Thoracic aorta (tissue), 2 donors: ENCODE measurements at regions not wholly inside any gene's neighbourhood (a gene's known extent, or its start where the extent isn't known, plus 50 kb on each side); places are given as distances from the start of the nearest gene placed in this dataset.

ENCODE experiments used
- ATAC-seq: fragments of 150-250 bp; one replicate; pipeline ENCODE4 v1.8.0; 2017; ENCODE audit warnings: low read depth; ENCODE audit not compliant: insufficient number of reproducible peaks, low FRiP score
- DNase-seq: peaks from one replicate; pipeline ENCODE4 v3.0.0-alpha.2; 2020; ENCODE audit warnings: low spot score
- H3K27ac ChIP-seq, 2 donors: fragments of 200-600 bp; sonication (generic); 1 replicate in 1 of 2; 2 replicates in 1 of 2; pipeline ENCODE4 v1.5.1; 2016; ENCODE audit warnings: mild to moderate bottlenecking in 2 of 2, moderate library complexity in 2 of 2
- H3K27me3 ChIP-seq: fragments of 200-600 bp; sonication (generic); replicated peaks from 2 replicates; pipeline ENCODE4 v1.6.0; 2016; ENCODE audit warnings: mild to moderate bottlenecking; ENCODE audit not compliant: insufficient read depth
- H3K36me3 ChIP-seq: fragments of 200-600 bp; sonication (generic); one replicate; pipeline ENCODE4 v1.5.1; 2016
- H3K4me1 ChIP-seq, 2 donors: fragments of 200-600 bp; sonication (generic); 1 replicate in 1 of 2; 2 replicates in 1 of 2; pipeline versions ENCODE4 v1.5.1 to v1.6.0; 2016; ENCODE audit warnings: low read depth in 2 of 2, mild to moderate bottlenecking in 1 of 2; ENCODE audit not compliant: control insufficient read depth in 1 of 2
- H3K4me3 ChIP-seq: fragments of 200-600 bp; sonication (generic); 2 replicates; pipeline ENCODE4 v1.5.1; 2016; ENCODE audit warnings: mild to moderate bottlenecking
- H3K9me3 ChIP-seq: fragments of 200-600 bp; sonication (generic); 2 replicates; pipeline ENCODE4 v1.5.1; 2016
- CTCF ChIP-seq: fragments of 200-600 bp; sonication (generic); IDR thresholded peaks from one replicate; pipeline ENCODE4 v1.5.1; 2019; ENCODE audit warnings: antibody characterized with exemption

DNA sequence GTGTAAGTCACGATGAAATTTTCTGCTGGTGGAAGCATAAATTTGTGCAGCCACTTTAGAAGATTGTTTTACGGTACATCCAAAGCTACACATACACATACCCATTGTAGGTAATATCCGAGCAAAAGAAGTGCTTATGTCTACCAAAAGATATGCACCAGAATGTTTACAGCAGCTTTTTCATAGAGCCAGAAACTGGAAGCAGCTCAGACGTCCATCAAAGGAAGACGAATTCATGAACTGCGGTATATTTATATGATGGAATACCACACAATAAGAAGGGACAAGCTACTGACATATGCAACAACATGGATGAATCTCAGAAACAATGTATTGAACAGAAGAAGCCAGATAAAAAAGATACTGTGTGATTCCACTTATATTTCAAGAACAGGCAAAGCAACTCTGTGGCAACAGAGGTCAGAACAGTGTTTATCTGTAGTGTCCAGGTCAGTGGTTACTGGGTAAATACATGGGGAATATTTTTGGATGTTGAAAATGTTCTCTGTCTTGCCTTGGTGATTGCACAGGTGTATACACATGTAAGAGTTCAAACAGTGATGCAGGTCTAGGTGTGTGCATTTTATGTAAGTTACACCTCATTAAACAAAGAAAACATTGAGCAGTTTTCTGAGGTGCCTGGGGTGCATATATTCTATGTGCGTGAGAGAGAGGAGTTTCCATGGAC, 51.9 kb upstream of the EXOC2 start:
- no peak for DNase-seq
- no peaks in the 10 kb centered on the region for H3K9me3 ChIP-seq
- H3K4me1 ChIP-seq = no peaks in the 10 kb centered on the region
- no peak overlapping the region for H3K4me3 ChIP-seq
- ATAC-seq = no peak
- no peak overlapping the region for H3K27ac ChIP-seq
- H3K36me3 ChIP-seq = no peaks in the 10 kb centered on the region
- H3K27me3 ChIP-seq = no peaks in the 10 kb centered on the region
- no peak for TF ChIP-seq CTCF

- no peak overlapping the region for H3K27ac ChIP-seq
- no peak for TF ChIP-seq CTCF
- H3K36me3 ChIP-seq = no peaks in the 10 kb centered on the region
These were observed 50.6 kb upstream of the EXOC2 start for GRCh38 chr6:743320-744096.

More at GRCh38 chr6:743320-744096, 50.6 kb upstream of the EXOC2 start:
- Histone ChIP-seq H3K4me3 (no peak overlapping the region), H3K9me3 (no peaks in the 10 kb centered on the region), H3K4me1 (no peaks in the 10 kb centered on the region), H3K27me3 (no peaks in the 10 kb centered on the region)
- DNase-seq (no peak), ATAC-seq (no peak)
